Middle frontal gyrus (tissue), 1 donor: ENCODE measurements at regions not wholly inside any gene's neighbourhood (a gene's known extent, or its start where the extent isn't known, plus 50 kb on each side); places are given as distances from the start of the nearest gene placed in this dataset.
"Not testable (repeated sequence)": the region's sequence is repeated elsewhere in the genome, so short reads cannot be mapped to it uniquely, and the experiment has no call there.

Experiments used
- DNase-seq: peaks from one replicate; pipeline ENCODE4 v3.0.0-alpha.2; 2015; ENCODE audit warnings: low spot score; ENCODE audit errors: extremely low spot score

GRCh38 chr21:15462092-15462491 lies 267.7 kb upstream of the USP25 start:
- DNase-seq: no peak

GRCh38 chr21:15466329-15466728 lies 263.5 kb upstream of the USP25 start:
- no peak for DNase-seq

GRCh38 chr21:15468368-15468767 lies 261.4 kb upstream of the USP25 start:
- DNase-seq: no peak

- DNase-seq: no peak
Observed at GRCh38 chr21:15472108-15473040, 257.4 kb upstream of the USP25 start.

- DNase-seq: not testable (repeated sequence)
Observed at GRCh38 chr21:15477773-15478172, 252.0 kb upstream of the USP25 start.

- DNase-seq: no peak
Observed at GRCh38 chr21:15480160-15480559, 249.6 kb upstream of the USP25 start.

GRCh38 chr21:15483138-15483780 lies 246.5 kb upstream of the USP25 start:
- peak; percentile 84 for DNase-seq

- no peak for DNase-seq
Observed at GRCh38 chr21:15486460-15487195, 243.2 kb upstream of the USP25 start.

- no peak for DNase-seq
Observed at GRCh38 chr21:15487196-15487550, 242.6 kb upstream of the USP25 start.

- no peak for DNase-seq
Observed at GRCh38 chr21:15491100-15491499, 238.7 kb upstream of the USP25 start.

GRCh38 chr21:15493646-15494045 lies 236.1 kb upstream of the USP25 start:
- no peak for DNase-seq

- no peak for DNase-seq
Observed at GRCh38 chr21:15494481-15494880, 235.3 kb upstream of the USP25 start.

GRCh38 chr21:15495965-15496364 lies 233.8 kb upstream of the USP25 start:
- no peak for DNase-seq

GRCh38 chr21:15496911-15497310 lies 232.9 kb upstream of the USP25 start:
- DNase-seq: no peak

GRCh38 chr21:15498455-15498854 lies 231.3 kb upstream of the USP25 start:
- DNase-seq: no peak

GRCh38 chr21:15506086-15506485 lies 223.7 kb upstream of the USP25 start:
- no peak for DNase-seq

GRCh38 chr21:15508554-15508953 lies 221.2 kb upstream of the USP25 start:
- no peak for DNase-seq

GRCh38 chr21:15514073-15514946 lies 215.5 kb upstream of the USP25 start:
- DNase-seq: no peak

GRCh38 chr21:15515908-15516307 lies 213.9 kb upstream of the USP25 start:
- DNase-seq: no peak

GRCh38 chr21:15517394-15517793 lies 212.4 kb upstream of the USP25 start:
- DNase-seq: no peak
